ENCODE measurements at regions not wholly inside any gene's neighbourhood (a gene's known extent, or its start where the extent isn't known, plus 50 kb on each side); places are given as distances from the start of the nearest gene placed in this dataset.

- Histone ChIP-seq H3K79me2 (ENCODE audit: control insufficient read depth, insufficient read depth, low read length) (no peaks in the 10 kb centered on the region), H3K36me3 (ENCODE audit: control insufficient read depth, insufficient read depth, low read length) (no peaks in the 10 kb centered on the region), H4K5ac (ENCODE audit: low read length) (no peak overlapping the region), H3K23ac (ENCODE audit: low read length) (no peak overlapping the region), H3K4me3 (ENCODE audit: low read length) (no peak overlapping the region), H3K4ac (ENCODE audit: low read depth, low read length) (no peak overlapping the region), H2AK5ac (ENCODE audit: low read length) (no peak overlapping the region), H2BK15ac (replicated peaks; ENCODE audit: low read depth) (no peak overlapping the region), H3K4me2 (ENCODE audit: low read length) (no peak overlapping the region), H2BK120ac (ENCODE audit: low read depth, low read length) (no peak overlapping the region), H3K79me1 (ENCODE audit: low read length) (no peaks in the 10 kb centered on the region), H3K4me1 (ENCODE audit: control insufficient read depth, low read depth, low read length) (no peaks in the 10 kb centered on the region), H3K27ac (ENCODE audit: low read depth, low read length) (no peak overlapping the region), H2BK5ac (ENCODE audit: low read length) (no peak overlapping the region), H3K56ac (ENCODE audit: low read length) (no peak overlapping the region), H3K27me3 (ENCODE audit: insufficient read depth, low read length, poor library complexity) (no peaks in the 10 kb centered on the region), H3K18ac (ENCODE audit: low read length) (no peak overlapping the region), H3K9ac (ENCODE audit: low read length) (no peak overlapping the region), H4K8ac (ENCODE audit: low read depth, low read length) (no peak overlapping the region)
- WGBS (ENCODE audit: extremely low coverage, insufficient coverage, low lambda C conversion rate) = no CpG with 5 or more reads among the region's 8 CpGs
- no peak for DNase-seq
Observed at GRCh38 chr10:92747066-92747465, 57.3 kb downstream of the HHEX start.

DNA sequence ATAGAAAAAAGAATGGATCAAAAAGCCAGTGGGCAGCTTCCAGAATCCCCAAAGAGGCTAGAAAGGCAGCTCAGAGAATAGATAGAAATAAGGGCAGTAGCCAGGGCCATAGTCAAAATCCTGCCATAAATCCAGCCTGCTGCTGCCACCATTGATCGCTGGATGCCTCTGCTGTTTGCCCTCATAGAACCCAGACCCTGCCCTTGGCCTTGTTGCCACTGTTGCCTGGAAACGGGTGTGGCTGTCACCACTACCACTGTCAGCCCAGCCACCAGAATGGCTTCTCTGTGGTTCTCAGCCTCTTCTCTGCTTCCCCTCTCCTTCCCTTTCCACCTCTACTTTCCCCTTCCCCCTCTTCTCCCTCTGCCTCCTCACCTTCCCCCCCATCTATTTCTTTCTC is 57.8 kb downstream of the HHEX start:
- H4K5ac ChIP-seq (ENCODE audit: low read length) = no peak overlapping the region
- no CpG with 5 or more reads among the region's 2 CpGs for WGBS (ENCODE audit: extremely low coverage, insufficient coverage, low lambda C conversion rate)
- no peak overlapping the region for H4K8ac ChIP-seq (ENCODE audit: low read depth, low read length)
- no peaks in the 10 kb centered on the region for H3K27me3 ChIP-seq (ENCODE audit: insufficient read depth, low read length, poor library complexity)
- H3K9ac ChIP-seq (ENCODE audit: low read length) = no peak overlapping the region
- H3K4me3 ChIP-seq (ENCODE audit: low read length) = no peak overlapping the region
- no peak overlapping the region for H3K4ac ChIP-seq (ENCODE audit: low read depth, low read length)
- H2BK120ac ChIP-seq (ENCODE audit: low read depth, low read length) = no peak overlapping the region
- H3K4me2 ChIP-seq (ENCODE audit: low read length) = no peak overlapping the region
- no peaks in the 10 kb centered on the region for H3K79me1 ChIP-seq (ENCODE audit: low read length)
- no peaks in the 10 kb centered on the region for H3K4me1 ChIP-seq (ENCODE audit: control insufficient read depth, low read depth, low read length)
- H3K18ac ChIP-seq (ENCODE audit: low read length) = no peak overlapping the region
- H3K56ac ChIP-seq (ENCODE audit: low read length) = no peak overlapping the region
- H3K36me3 ChIP-seq (ENCODE audit: control insufficient read depth, insufficient read depth, low read length) = no peaks in the 10 kb centered on the region
- H2BK5ac ChIP-seq (ENCODE audit: low read length) = no peak overlapping the region
- DNase-seq = no peak
- H3K23ac ChIP-seq (ENCODE audit: low read length) = no peak overlapping the region
- H2BK15ac ChIP-seq (replicated peaks; ENCODE audit: low read depth) = no peak overlapping the region
- no peaks in the 10 kb centered on the region for H3K79me2 ChIP-seq (ENCODE audit: control insufficient read depth, insufficient read depth, low read length)
- H2AK5ac ChIP-seq (ENCODE audit: low read length) = no peak overlapping the region
- H3K27ac ChIP-seq (ENCODE audit: low read depth, low read length) = no peak overlapping the region

- 100% methylated on average over 3 of the region's 9 CpGs for WGBS (ENCODE audit: extremely low coverage, insufficient coverage, low lambda C conversion rate)
Observed at GRCh38 chr10:92750791-92751533, 61.2 kb downstream of the HHEX start.

DNA sequence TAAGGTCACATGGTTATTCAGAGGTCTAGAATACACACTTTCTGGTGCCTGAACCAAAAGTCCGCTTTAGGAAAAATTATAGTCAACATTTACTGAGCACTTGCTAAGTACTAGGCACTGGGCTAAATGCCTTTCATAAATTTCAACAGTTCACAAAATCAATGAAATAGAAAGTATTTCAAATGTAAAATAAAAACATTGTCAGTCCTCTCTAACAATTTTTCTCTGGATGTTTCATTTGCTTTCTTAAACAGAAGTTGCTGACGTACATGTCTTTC is 61.7 kb downstream of the HHEX start:
- Histone ChIP-seq H3K27ac (ENCODE audit: low read depth, low read length) (no peak overlapping the region), H3K27me3 (ENCODE audit: insufficient read depth, low read length, poor library complexity) (no peaks in the 10 kb centered on the region), H3K9ac (ENCODE audit: low read length) (no peak overlapping the region), H3K4ac (ENCODE audit: low read depth, low read length) (no peak overlapping the region), H3K79me1 (ENCODE audit: low read length) (no peaks in the 10 kb centered on the region), H4K5ac (ENCODE audit: low read length) (no peak overlapping the region), H3K36me3 (ENCODE audit: control insufficient read depth, insufficient read depth, low read length) (no peaks in the 10 kb centered on the region), H3K18ac (ENCODE audit: low read length) (no peak overlapping the region), H2BK15ac (replicated peaks; ENCODE audit: low read depth) (no peak overlapping the region), H3K4me3 (ENCODE audit: low read length) (no peak overlapping the region), H3K4me1 (ENCODE audit: control insufficient read depth, low read depth, low read length) (no peaks in the 10 kb centered on the region), H2BK120ac (ENCODE audit: low read depth, low read length) (no peak overlapping the region), H2BK5ac (ENCODE audit: low read length) (no peak overlapping the region), H3K56ac (ENCODE audit: low read length) (no peak overlapping the region), H3K4me2 (ENCODE audit: low read length) (no peak overlapping the region), H3K79me2 (ENCODE audit: control insufficient read depth, insufficient read depth, low read length) (no peaks in the 10 kb centered on the region), H4K8ac (ENCODE audit: low read depth, low read length) (no peak overlapping the region), H2AK5ac (ENCODE audit: low read length) (no peak overlapping the region), H3K23ac (ENCODE audit: low read length) (no peak overlapping the region)
- DNase-seq = no peak
- WGBS (ENCODE audit: extremely low coverage, insufficient coverage, low lambda C conversion rate) = no CpG with 5 or more reads among the region's 2 CpGs

More at GRCh38 chr10:92750791-92751533, 61.2 kb downstream of the HHEX start:
- no peak for DNase-seq
- Histone ChIP-seq H3K9ac (ENCODE audit: low read length) (no peak overlapping the region), H2BK15ac (replicated peaks; ENCODE audit: low read depth) (no peak overlapping the region), H3K27ac (ENCODE audit: low read depth, low read length) (no peak overlapping the region), H2AK5ac (ENCODE audit: low read length) (no peak overlapping the region), H2BK120ac (ENCODE audit: low read depth, low read length) (no peak overlapping the region), H3K4me1 (ENCODE audit: control insufficient read depth, low read depth, low read length) (no peaks in the 10 kb centered on the region), H3K4me2 (ENCODE audit: low read length) (no peak overlapping the region), H3K79me2 (ENCODE audit: control insufficient read depth, insufficient read depth, low read length) (no peaks in the 10 kb centered on the region), H2BK5ac (ENCODE audit: low read length) (no peak overlapping the region), H3K4ac (ENCODE audit: low read depth, low read length) (no peak overlapping the region), H3K27me3 (ENCODE audit: insufficient read depth, low read length, poor library complexity) (no peaks in the 10 kb centered on the region), H3K36me3 (ENCODE audit: control insufficient read depth, insufficient read depth, low read length) (no peaks in the 10 kb centered on the region), H3K18ac (ENCODE audit: low read length) (no peak overlapping the region), H4K8ac (ENCODE audit: low read depth, low read length) (no peak overlapping the region), H3K79me1 (ENCODE audit: low read length) (no peaks in the 10 kb centered on the region), H3K23ac (ENCODE audit: low read length) (no peak overlapping the region), H4K5ac (ENCODE audit: low read length) (no peak overlapping the region), H3K4me3 (ENCODE audit: low read length) (no peak overlapping the region), H3K56ac (ENCODE audit: low read length) (no peak overlapping the region)

GRCh38 chr10:92751827-92752226 is 62.1 kb downstream of the HHEX start:
- Histone ChIP-seq H2AK5ac (ENCODE audit: low read length) (no peak overlapping the region), H2BK120ac (ENCODE audit: low read depth, low read length) (no peak overlapping the region), H3K79me2 (ENCODE audit: control insufficient read depth, insufficient read depth, low read length) (no peaks in the 10 kb centered on the region), H3K27ac (ENCODE audit: low read depth, low read length) (no peak overlapping the region), H3K27me3 (ENCODE audit: insufficient read depth, low read length, poor library complexity) (no peaks in the 10 kb centered on the region), H3K4me3 (ENCODE audit: low read length) (no peak overlapping the region), H3K56ac (ENCODE audit: low read length) (no peak overlapping the region), H3K36me3 (ENCODE audit: control insufficient read depth, insufficient read depth, low read length) (no peaks in the 10 kb centered on the region), H2BK15ac (replicated peaks; ENCODE audit: low read depth) (no peak overlapping the region), H3K4me1 (ENCODE audit: control insufficient read depth, low read depth, low read length) (no peaks in the 10 kb centered on the region), H3K9ac (ENCODE audit: low read length) (no peak overlapping the region), H3K18ac (ENCODE audit: low read length) (no peak overlapping the region), H4K8ac (ENCODE audit: low read depth, low read length) (no peak overlapping the region), H2BK5ac (ENCODE audit: low read length) (no peak overlapping the region), H3K4ac (ENCODE audit: low read depth, low read length) (no peak overlapping the region), H3K79me1 (ENCODE audit: low read length) (no peaks in the 10 kb centered on the region), H4K5ac (ENCODE audit: low read length) (no peak overlapping the region), H3K23ac (ENCODE audit: low read length) (no peak overlapping the region), H3K4me2 (ENCODE audit: low read length) (no peak overlapping the region)
- WGBS (ENCODE audit: extremely low coverage, insufficient coverage, low lambda C conversion rate) = no CpG with 5 or more reads among the region's 2 CpGs
- no peak for DNase-seq

DNA sequence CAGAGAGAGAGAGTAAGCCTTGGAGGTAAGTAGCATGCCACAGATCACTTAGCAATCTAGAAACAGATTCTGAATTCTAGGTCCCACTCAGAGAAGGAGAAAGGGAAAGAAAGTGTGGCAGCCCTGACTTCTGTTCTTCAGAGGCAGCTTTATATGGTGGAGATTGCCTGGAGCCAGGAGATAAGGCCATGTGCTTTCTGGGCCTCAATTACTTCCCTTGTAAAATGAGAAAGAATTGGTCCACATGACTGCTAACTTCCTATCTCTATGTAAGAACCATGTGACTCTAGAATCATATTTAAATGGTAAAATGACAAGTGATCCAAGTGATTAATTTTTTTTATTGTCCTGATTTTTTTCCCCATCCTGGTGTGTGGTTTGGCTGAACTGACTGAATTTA is 64.1 kb downstream of the HHEX start:
- no peaks in the 10 kb centered on the region for H3K36me3 ChIP-seq (ENCODE audit: control insufficient read depth, insufficient read depth, low read length)
- H4K5ac ChIP-seq (ENCODE audit: low read length) = no peak overlapping the region
- H3K23ac ChIP-seq (ENCODE audit: low read length) = no peak overlapping the region
- no peak for DNase-seq
- H2BK15ac ChIP-seq (replicated peaks; ENCODE audit: low read depth) = no peak overlapping the region
- no peak overlapping the region for H3K4me2 ChIP-seq (ENCODE audit: low read length)
- no peaks in the 10 kb centered on the region for H3K27me3 ChIP-seq (ENCODE audit: insufficient read depth, low read length, poor library complexity)
- no peak overlapping the region for H3K56ac ChIP-seq (ENCODE audit: low read length)
- no peak overlapping the region for H2BK5ac ChIP-seq (ENCODE audit: low read length)
- H3K4me3 ChIP-seq (ENCODE audit: low read length) = no peak overlapping the region
- no peaks in the 10 kb centered on the region for H3K79me2 ChIP-seq (ENCODE audit: control insufficient read depth, insufficient read depth, low read length)
- H2BK120ac ChIP-seq (ENCODE audit: low read depth, low read length) = no peak overlapping the region
- no peaks in the 10 kb centered on the region for H3K4me1 ChIP-seq (ENCODE audit: control insufficient read depth, low read depth, low read length)
- H3K4ac ChIP-seq (ENCODE audit: low read depth, low read length) = no peak overlapping the region
- H3K27ac ChIP-seq (ENCODE audit: low read depth, low read length) = no peak overlapping the region
- H4K8ac ChIP-seq (ENCODE audit: low read depth, low read length) = no peak overlapping the region
- no peak overlapping the region for H3K18ac ChIP-seq (ENCODE audit: low read length)
- no peak overlapping the region for H3K9ac ChIP-seq (ENCODE audit: low read length)
- H2AK5ac ChIP-seq (ENCODE audit: low read length) = no peak overlapping the region
- H3K79me1 ChIP-seq (ENCODE audit: low read length) = no peaks in the 10 kb centered on the region
